Breast epithelium (tissue), 4 donors: ENCODE measurements at regions not wholly inside any gene's neighbourhood (a gene's known extent, or its start where the extent isn't known, plus 50 kb on each side); places are given as distances from the start of the nearest gene placed in this dataset.

Experiments
- DNase-seq, 2 donors: peaks; one replicate each; pipeline ENCODE4 v3.0.0-alpha.2; 2019; ENCODE audit warnings: low spot score in 2 of 2
- H3K27ac ChIP-seq, 2 donors: fragments of 200-600 bp; sonication (generic) in 1 of 2; one replicate each; pipeline ENCODE4 v1.5.1; 2016 to 2019; ENCODE audit warnings: mild to moderate bottlenecking in 1 of 2
- H3K27me3 ChIP-seq, 2 donors: fragments of 200-600 bp; sonication (generic) in 1 of 2; one replicate each; pipeline versions ENCODE4 v1.5.1 to v1.6.0; 2017 to 2019; ENCODE audit warnings: control low read depth in 1 of 2, mild to moderate bottlenecking in 1 of 2
- H3K36me3 ChIP-seq: fragments of 200-600 bp; one replicate; pipeline ENCODE4 v1.5.1; 2019
- H3K4me1 ChIP-seq, 2 donors: fragments of 200-600 bp; sonication (generic); one replicate each; pipeline ENCODE4 v1.5.1; 2016 to 2019; ENCODE audit warnings: control low read depth in 1 of 2
- H3K4me3 ChIP-seq, 3 donors: fragments of 200-600 bp; sonication (generic); 1 replicate in 2 of 3; 2 replicates in 1 of 3; pipeline ENCODE4 v1.5.1; 2016 to 2019; ENCODE audit warnings: mild to moderate bottlenecking in 3 of 3, moderate library complexity in 2 of 3
- H3K9me3 ChIP-seq, 2 donors: fragments of 200-600 bp; sonication (generic) in 1 of 2; one replicate each; pipeline ENCODE4 v1.5.1; 2016 to 2019; ENCODE audit warnings: control low read depth in 1 of 2
- POLR2A ChIP-seq: fragments of 450-650 bp; IDR thresholded peaks from one replicate; pipeline ENCODE4 v1.6.1; 2016; ENCODE audit warnings: antibody characterized with exemption, mild to moderate bottlenecking, moderate library complexity
- POLR2AphosphoS5 ChIP-seq, 3 donors: sonication (generic); formaldehyde crosslinking; IDR thresholded peaks; one replicate each; pipeline ENCODE4 v1.6.1; 2017; ENCODE audit warnings: antibody characterized with exemption in 3 of 3
- intact Hi-C: fragments of 100-400 bp; cut with DNase I; formaldehyde crosslinking; loops from one replicate; pipeline ENCODE4 v1.15.1; 2023; ENCODE audit warnings: low total_unique reads
- TF ChIP-seq, protein P1 (sequence below), 3 donors: fragments of 450-650 bp; IDR thresholded peaks; one replicate each; pipeline ENCODE4 v1.5.1; 2016 to 2017; ENCODE audit warnings: antibody characterized with exemption in 3 of 3, mild to moderate bottlenecking in 3 of 3, moderate library complexity in 3 of 3

DNA sequence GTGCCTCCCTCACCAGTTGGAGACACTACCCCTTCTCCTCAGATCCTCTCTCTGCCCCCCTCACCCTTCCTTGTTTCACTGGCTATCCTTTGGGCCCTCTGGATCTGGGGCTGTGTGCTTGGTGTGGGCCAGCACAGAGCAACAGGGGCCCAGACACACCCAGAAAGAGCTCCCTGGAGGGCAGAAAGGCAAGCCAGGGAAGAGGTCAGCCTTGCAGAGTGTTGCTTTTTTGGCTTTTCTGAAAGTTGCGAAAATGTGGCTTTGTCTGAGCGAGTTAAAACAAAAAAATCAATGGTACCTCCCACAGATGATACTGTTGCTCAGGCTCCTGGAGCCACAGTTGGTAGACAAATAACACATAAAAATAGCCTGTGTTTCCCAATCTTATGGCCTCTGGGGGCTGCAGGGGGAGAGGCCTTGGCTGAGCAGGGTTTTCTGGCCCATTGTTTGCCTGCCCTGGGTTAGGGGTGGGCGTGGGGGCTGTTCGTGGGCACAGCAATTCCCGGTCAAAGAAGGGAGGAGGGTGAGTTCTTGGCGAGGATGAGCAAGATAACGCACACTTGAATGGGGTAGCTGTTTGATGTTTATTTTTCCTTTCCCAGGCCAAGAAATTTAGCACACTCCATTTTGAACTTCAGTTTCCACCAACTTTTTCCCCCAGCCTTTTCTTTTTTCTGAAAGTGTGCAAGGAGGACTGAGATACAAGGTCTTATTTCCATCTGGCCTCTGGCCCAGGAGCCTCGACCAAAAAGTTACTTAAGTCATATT lies 167.0 kb upstream of the HAAO start:
- no peaks in the 10 kb centered on the region for H3K9me3 ChIP-seq
- peaks cover 14 to 19% of the 10 kb centered on the region in 2 donors for H3K4me1 ChIP-seq
- TF ChIP-seq, protein P1, sequence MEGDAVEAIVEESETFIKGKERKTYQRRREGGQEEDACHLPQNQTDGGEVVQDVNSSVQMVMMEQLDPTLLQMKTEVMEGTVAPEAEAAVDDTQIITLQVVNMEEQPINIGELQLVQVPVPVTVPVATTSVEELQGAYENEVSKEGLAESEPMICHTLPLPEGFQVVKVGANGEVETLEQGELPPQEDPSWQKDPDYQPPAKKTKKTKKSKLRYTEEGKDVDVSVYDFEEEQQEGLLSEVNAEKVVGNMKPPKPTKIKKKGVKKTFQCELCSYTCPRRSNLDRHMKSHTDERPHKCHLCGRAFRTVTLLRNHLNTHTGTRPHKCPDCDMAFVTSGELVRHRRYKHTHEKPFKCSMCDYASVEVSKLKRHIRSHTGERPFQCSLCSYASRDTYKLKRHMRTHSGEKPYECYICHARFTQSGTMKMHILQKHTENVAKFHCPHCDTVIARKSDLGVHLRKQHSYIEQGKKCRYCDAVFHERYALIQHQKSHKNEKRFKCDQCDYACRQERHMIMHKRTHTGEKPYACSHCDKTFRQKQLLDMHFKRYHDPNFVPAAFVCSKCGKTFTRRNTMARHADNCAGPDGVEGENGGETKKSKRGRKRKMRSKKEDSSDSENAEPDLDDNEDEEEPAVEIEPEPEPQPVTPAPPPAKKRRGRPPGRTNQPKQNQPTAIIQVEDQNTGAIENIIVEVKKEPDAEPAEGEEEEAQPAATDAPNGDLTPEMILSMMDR (IDR thresholded peaks at IDR 0.05) = peak in 1 of 3 donors; percentile 4
- TF ChIP-seq POLR2AphosphoS5 (IDR thresholded peaks at IDR 0.05) (peak; percentile 39 to 82 (median 64)), POLR2A (no peak)
- DNase-seq = peak in 1 of 2 donors; percentile 64
- intact Hi-C loops = no loop called here
- H3K36me3 ChIP-seq = no peaks in the 10 kb centered on the region
- H3K27me3 ChIP-seq = no peaks in the 10 kb centered on the region
- peak overlapping the region; percentile 91 to 92 for H3K27ac ChIP-seq
- no peak overlapping the region for H3K4me3 ChIP-seq

DNA sequence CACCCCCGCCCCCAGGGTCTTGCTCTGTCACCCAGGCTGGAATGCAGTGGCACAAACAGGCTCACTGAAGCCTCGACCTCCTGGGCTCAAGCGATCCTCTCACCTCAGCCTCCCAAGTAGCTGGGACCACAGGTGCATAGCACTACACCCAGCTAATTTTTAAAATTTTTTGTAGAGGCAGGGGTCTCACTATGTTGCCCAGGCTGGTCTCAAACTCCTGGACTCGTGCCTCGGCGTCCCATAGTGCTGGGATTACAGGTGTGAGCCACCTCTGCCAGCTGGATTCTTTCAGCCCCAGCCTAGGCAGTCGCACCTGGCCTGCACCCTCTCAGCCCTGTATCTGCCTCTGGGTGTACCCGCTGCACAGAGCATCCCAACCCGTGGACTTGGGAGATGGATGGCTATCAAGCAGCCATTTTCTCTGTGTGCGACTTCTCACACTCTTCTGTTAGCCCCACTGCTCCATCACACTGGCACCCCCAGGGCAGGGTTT lies 166.4 kb upstream of the HAAO start:
- Histone ChIP-seq H3K4me3 (no peak overlapping the region), H3K27me3 (no peaks in the 10 kb centered on the region), H3K4me1 (peaks cover 14 to 19% of the 10 kb centered on the region in 2 donors), H3K9me3 (no peaks in the 10 kb centered on the region), H3K36me3 (no peaks in the 10 kb centered on the region), H3K27ac (peak overlapping the region; percentile 91 to 92)
- intact Hi-C loops = no loop called here
- DNase-seq = no peak
- TF ChIP-seq POLR2AphosphoS5 (IDR thresholded peaks at IDR 0.05) (no peak), POLR2A (no peak)
- TF ChIP-seq, protein P1 (IDR thresholded peaks at IDR 0.05) = no peak

DNA sequence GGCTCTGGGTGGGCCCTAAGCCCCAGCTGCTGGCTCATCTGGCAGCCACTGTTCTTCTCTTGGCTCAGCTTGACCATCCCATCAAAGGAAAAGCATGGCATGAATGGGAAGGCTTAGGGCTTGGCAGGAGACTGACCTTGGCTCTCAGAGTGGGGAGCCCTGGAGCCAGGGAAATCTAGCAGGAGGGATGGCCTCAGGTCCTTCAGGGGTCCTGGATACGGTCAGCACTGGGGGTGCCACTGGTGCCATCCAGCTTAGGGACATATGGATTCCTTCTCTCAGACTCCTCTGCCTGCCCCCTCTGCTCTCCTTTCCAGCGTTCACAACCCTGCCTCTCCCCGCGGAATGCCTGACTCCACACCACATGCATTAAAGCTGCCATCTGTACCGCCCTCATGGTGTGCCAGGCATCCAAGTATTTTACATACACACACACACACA lies 165.5 kb upstream of the HAAO start:
- H3K27ac ChIP-seq = peak overlapping the region; percentile 91 to 92
- peaks cover 14 to 19% of the 10 kb centered on the region in 2 donors for H3K4me1 ChIP-seq

DNA sequence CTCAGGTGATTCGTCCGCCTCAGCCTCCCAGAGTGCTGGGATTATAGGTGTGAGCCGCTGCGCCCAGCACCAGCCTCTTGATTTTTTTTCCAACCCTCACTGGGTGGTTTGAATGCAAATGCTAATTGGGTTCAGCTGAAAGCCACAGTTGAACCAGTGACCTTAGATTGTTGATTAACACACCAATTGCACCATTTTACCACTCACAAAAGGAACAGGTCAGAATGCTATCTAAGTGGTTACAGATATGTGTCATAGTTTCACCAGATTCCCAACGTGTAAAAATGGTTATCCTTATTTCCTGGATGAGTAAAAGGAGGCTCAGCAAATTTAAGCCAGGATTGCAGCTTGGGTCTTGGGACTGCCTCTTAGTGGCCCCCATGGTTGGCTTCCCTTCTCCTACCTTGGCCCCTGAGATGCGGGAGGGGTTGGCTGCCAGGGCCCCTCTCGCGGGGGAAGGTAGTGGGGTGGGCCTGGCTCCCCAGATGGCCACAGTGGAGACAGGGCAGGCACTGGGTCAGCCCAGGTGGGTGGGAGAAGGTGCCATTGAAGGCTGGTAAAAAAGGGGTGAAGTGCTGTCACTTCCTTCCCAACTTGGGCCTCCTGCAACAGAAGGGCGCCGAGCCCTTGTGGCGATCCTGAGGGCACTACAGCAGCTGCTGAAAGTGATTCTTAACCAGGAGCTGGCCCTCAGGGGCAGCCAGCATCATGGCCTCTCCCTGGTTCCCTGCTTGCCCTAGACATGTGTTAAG lies 164.9 kb upstream of the HAAO start:
- Histone ChIP-seq H3K4me1 (peaks cover 14 to 19% of the 10 kb centered on the region in 2 donors), H3K27ac (peak overlapping the region; percentile 91 to 92), H3K9me3 (no peaks in the 10 kb centered on the region), H3K4me3 (no peak overlapping the region), H3K27me3 (no peaks in the 10 kb centered on the region), H3K36me3 (no peaks in the 10 kb centered on the region)
- TF ChIP-seq, protein P1 (IDR thresholded peaks at IDR 0.05) = no peak
- TF ChIP-seq POLR2AphosphoS5 (IDR thresholded peaks at IDR 0.05) = no peak
- no peak for TF ChIP-seq POLR2A
- no peak for DNase-seq
- intact Hi-C loops = no loop called here

More for the DNA sequence above, 165.5 kb upstream of the HAAO start:
- TF ChIP-seq POLR2A (no peak), POLR2AphosphoS5 (IDR thresholded peaks at IDR 0.05) (no peak)
- TF ChIP-seq, protein P1 (IDR thresholded peaks at IDR 0.05) = no peak
- no peak overlapping the region for H3K4me3 ChIP-seq
- H3K27me3 ChIP-seq = no peaks in the 10 kb centered on the region
- DNase-seq = no peak
- H3K9me3 ChIP-seq = no peaks in the 10 kb centered on the region
- intact Hi-C loops = no loop called here
- no peaks in the 10 kb centered on the region for H3K36me3 ChIP-seq
